Liver (tissue), 8 donors: ENCODE measurements at regions not wholly inside any gene's neighbourhood (a gene's known extent, or its start where the extent isn't known, plus 50 kb on each side); places are given as distances from the start of the nearest gene placed in this dataset.

Experiments used
- DNase-seq: peaks from one replicate; pipeline ENCODE4 v3.0.0-alpha.2; 2017; ENCODE audit warnings: low spot score
- H3K27ac ChIP-seq, 2 donors: one replicate each; pipeline ENCODE4 v1.7.0; 2013; ENCODE audit warnings: inconsistent platforms in 2 of 2, low read length in 2 of 2, control low read depth in 1 of 2, low read depth in 1 of 2, mild to moderate bottlenecking in 1 of 2
- H3K27me3 ChIP-seq, 4 donors: one replicate each; pipeline versions ENCODE4 v1.6.1 to v1.7.0; 2013; ENCODE audit warnings: low read length in 3 of 4, inconsistent platforms in 1 of 4, mild to moderate bottlenecking in 1 of 4, moderate library complexity in 1 of 4; ENCODE audit not compliant: control insufficient read depth in 4 of 4, insufficient read depth in 4 of 4
- H3K36me3 ChIP-seq, 4 donors: one replicate each; pipeline versions ENCODE4 v1.6.1 to v1.7.0; 2013; ENCODE audit warnings: low read length in 3 of 4, mild to moderate bottlenecking in 3 of 4, low read depth in 1 of 4, moderate library complexity in 1 of 4; ENCODE audit not compliant: control insufficient read depth in 4 of 4, insufficient read depth in 3 of 4
- H3K4me1 ChIP-seq, 4 donors: one replicate each; pipeline versions ENCODE4 v1.6.1 to v1.7.0; 2013; ENCODE audit warnings: low read length in 3 of 4, mild to moderate bottlenecking in 3 of 4, moderate library complexity in 1 of 4; ENCODE audit not compliant: control insufficient read depth in 4 of 4, insufficient read depth in 4 of 4
- H3K4me3 ChIP-seq, 3 donors: one replicate each; pipeline versions ENCODE4 v1.6.1 to v1.7.0; 2013; ENCODE audit warnings: low read length in 3 of 3, control low read depth in 1 of 3, low read depth in 1 of 3, mild to moderate bottlenecking in 1 of 3
- H3K9ac ChIP-seq, 2 donors: one replicate each; pipeline ENCODE4 v1.7.0; 2013; ENCODE audit warnings: low read length in 2 of 2, mild to moderate bottlenecking in 2 of 2, moderate library complexity in 2 of 2, control low read depth in 1 of 2, low read depth in 1 of 2
- H3K9me3 ChIP-seq, 4 donors: one replicate each; pipeline versions ENCODE4 v1.6.1 to v1.7.0; 2013; ENCODE audit warnings: low read length in 3 of 4; ENCODE audit not compliant: control insufficient read depth in 4 of 4
- ATF3 ChIP-seq: IDR thresholded peaks from 2 replicates; pipeline ENCODE4 v1.6.1; 2016; ENCODE audit warnings: antibody characterized with exemption
- CTCF ChIP-seq: fragments of 150-350 bp; IDR thresholded peaks from 2 replicates; pipeline ENCODE4 v1.5.1; 2017; ENCODE audit warnings: improper control_type of control experiment, low read depth, low read length; ENCODE audit not compliant: missing input control
- EGR1 ChIP-seq, 2 donors: IDR thresholded peaks; 2 replicates each; pipeline ENCODE4 v1.6.1; 2016 to 2018; ENCODE audit warnings: antibody characterized with exemption in 2 of 2, low read depth in 2 of 2
- FOXA1 ChIP-seq: IDR thresholded peaks from 2 replicates; pipeline ENCODE4 v1.6.1; 2016; ENCODE audit warnings: antibody characterized with exemption
- FOXA2 ChIP-seq: IDR thresholded peaks from 2 replicates; pipeline ENCODE4 v1.6.1; 2016; ENCODE audit warnings: antibody characterized with exemption
- GABPA ChIP-seq, 2 donors: IDR thresholded peaks in 1 of 2; conservative IDR thresholded peaks in 1 of 2; 2 replicates each; pipeline ENCODE4 v1.6.1; 2016; ENCODE audit warnings: antibody characterized with exemption in 2 of 2, mild to moderate bottlenecking in 1 of 2, moderate library complexity in 1 of 2
- HNF4A ChIP-seq, 2 donors: conservative IDR thresholded peaks; 2 replicates each; pipeline ENCODE4 v1.6.1; 2016; ENCODE audit warnings: antibody characterized with exemption in 2 of 2, mild to moderate bottlenecking in 2 of 2
- HNF4G ChIP-seq: IDR thresholded peaks from 2 replicates; pipeline ENCODE4 v1.6.1; 2016; ENCODE audit warnings: antibody characterized with exemption
- JUND ChIP-seq, 2 donors: IDR thresholded peaks; 2 replicates each; pipeline ENCODE4 v1.6.1; 2016; ENCODE audit warnings: antibody characterized with exemption in 2 of 2
- MAX ChIP-seq: IDR thresholded peaks from 2 replicates; pipeline ENCODE4 v1.6.1; 2016; ENCODE audit warnings: antibody characterized with exemption
- NR2F2 ChIP-seq: IDR thresholded peaks from 2 replicates; pipeline ENCODE4 v1.6.1; 2016; ENCODE audit warnings: antibody characterized with exemption
- RAD21 ChIP-seq, 2 donors: IDR thresholded peaks; 2 replicates each; pipeline ENCODE4 v1.6.1; 2016; ENCODE audit warnings: antibody characterized with exemption in 2 of 2, mild to moderate bottlenecking in 2 of 2
- REST ChIP-seq: IDR thresholded peaks from 2 replicates; pipeline ENCODE4 v1.6.1; 2016; ENCODE audit warnings: antibody characterized with exemption, mild to moderate bottlenecking
- RXRA ChIP-seq, 2 donors: IDR thresholded peaks; 2 replicates each; pipeline ENCODE4 v1.6.1; 2017 to 2018; ENCODE audit warnings: antibody characterized with exemption in 2 of 2, mild to moderate bottlenecking in 1 of 2
- SP1 ChIP-seq: IDR thresholded peaks from 2 replicates; pipeline ENCODE4 v1.6.1; 2018; ENCODE audit warnings: antibody characterized with exemption, mild to moderate bottlenecking
- TAF1 ChIP-seq: conservative IDR thresholded peaks from 2 replicates; pipeline ENCODE4 v1.6.1; 2016; ENCODE audit warnings: antibody characterized with exemption, mild to moderate bottlenecking
- YY1 ChIP-seq: IDR thresholded peaks from 2 replicates; pipeline ENCODE4 v1.6.1; 2016; ENCODE audit warnings: antibody characterized with exemption, mild to moderate bottlenecking
- WGBS: extraction: QIAGEN DNeasy Blood & Tissue Kit; methylation state at CpG from one replicate; pipeline ENCODE4 v1.1.7; 2013; 5-methylcytosine and 5-hydroxymethylcytosine counted together
- TF ChIP-seq, protein P1 (sequence below): IDR thresholded peaks from 2 replicates; pipeline ENCODE4 v1.6.1; 2016; ENCODE audit warnings: antibody characterized with exemption
- donor health status: healthy.
- donor health status: healthy.
- donor health status: healthy.
- donor health status: healthy.
- donor health status: healthy.

DNA sequence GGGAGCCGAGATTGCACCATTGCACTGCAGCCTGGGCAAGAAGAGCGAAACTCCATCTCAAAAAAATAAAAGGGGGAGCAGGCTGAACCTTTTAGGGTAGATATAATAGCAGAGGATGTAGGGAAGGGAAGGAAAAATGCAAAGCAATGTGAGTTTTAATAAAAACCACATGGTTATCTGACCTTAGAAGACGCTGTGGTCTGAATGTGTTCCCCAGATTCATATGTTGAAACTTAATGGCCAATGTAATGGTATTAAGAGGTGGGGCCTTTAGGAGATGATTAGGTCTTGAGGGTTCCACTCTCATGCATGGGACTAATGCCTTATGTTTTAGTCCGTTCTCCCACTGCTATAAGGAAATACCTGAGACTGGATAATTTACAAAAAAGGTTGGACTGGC lies 114.1 kb upstream of the STX18 start:
- Histone ChIP-seq H3K4me1 (no peaks in the 10 kb centered on the region), H3K9me3 (no peaks in the 10 kb centered on the region), H3K27ac (no peak overlapping the region), H3K27me3 (no peaks in the 10 kb centered on the region), H3K36me3 (no peaks in the 10 kb centered on the region), H3K9ac (no peak overlapping the region), H3K4me3 (no peak overlapping the region)
- WGBS, result 98% methylated on average over 4 of the region's 4 CpGs
- no peak for DNase-seq
- TF ChIP-seq REST (no peak), GABPA (IDR thresholded peaks at IDR 0.05 in 1 of 2, conservative IDR thresholded peaks at IDR 0.05 in 1 of 2) (no peak), FOXA2 (no peak), EGR1 (IDR thresholded peaks at IDR 0.05; ENCODE audit: low read depth in 2 of 2) (no peak), NR2F2 (no peak), FOXA1 (no peak), TAF1 (no peak), YY1 (no peak), HNF4A (conservative IDR thresholded peaks at IDR 0.05) (no peak), SP1 (no peak), JUND (IDR thresholded peaks at IDR 0.05) (no peak), HNF4G (no peak), ATF3 (no peak), MAX (no peak), RAD21 (IDR thresholded peaks at IDR 0.05) (no peak), CTCF (no peak), RXRA (IDR thresholded peaks at IDR 0.05) (no peak)
- TF ChIP-seq, protein P1, sequence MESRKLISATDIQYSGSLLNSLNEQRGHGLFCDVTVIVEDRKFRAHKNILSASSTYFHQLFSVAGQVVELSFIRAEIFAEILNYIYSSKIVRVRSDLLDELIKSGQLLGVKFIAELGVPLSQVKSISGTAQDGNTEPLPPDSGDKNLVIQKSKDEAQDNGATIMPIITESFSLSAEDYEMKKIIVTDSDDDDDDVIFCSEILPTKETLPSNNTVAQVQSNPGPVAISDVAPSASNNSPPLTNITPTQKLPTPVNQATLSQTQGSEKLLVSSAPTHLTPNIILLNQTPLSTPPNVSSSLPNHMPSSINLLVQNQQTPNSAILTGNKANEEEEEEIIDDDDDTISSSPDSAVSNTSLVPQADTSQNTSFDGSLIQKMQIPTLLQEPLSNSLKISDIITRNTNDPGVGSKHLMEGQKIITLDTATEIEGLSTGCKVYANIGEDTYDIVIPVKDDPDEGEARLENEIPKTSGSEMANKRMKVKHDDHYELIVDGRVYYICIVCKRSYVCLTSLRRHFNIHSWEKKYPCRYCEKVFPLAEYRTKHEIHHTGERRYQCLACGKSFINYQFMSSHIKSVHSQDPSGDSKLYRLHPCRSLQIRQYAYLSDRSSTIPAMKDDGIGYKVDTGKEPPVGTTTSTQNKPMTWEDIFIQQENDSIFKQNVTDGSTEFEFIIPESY, result no peak

- Histone ChIP-seq H3K4me3 (no peak overlapping the region), H3K4me1 (no peaks in the 10 kb centered on the region), H3K27me3 (no peaks in the 10 kb centered on the region), H3K27ac (no peak overlapping the region), H3K9me3 (no peaks in the 10 kb centered on the region), H3K9ac (no peak overlapping the region), H3K36me3 (no peaks in the 10 kb centered on the region)
- 90% methylated on average over 2 of the region's 2 CpGs for WGBS
- no peak for DNase-seq
- no peak for TF ChIP-seq GABPA (IDR thresholded peaks at IDR 0.05 in 1 of 2, conservative IDR thresholded peaks at IDR 0.05 in 1 of 2)
- no peak for TF ChIP-seq HNF4G
- TF ChIP-seq NR2F2, result no peak
- TF ChIP-seq CTCF, result no peak
- TF ChIP-seq JUND (IDR thresholded peaks at IDR 0.05), result no peak
- TF ChIP-seq ATF3, result no peak
- TF ChIP-seq REST, result no peak
- no peak for TF ChIP-seq RAD21 (IDR thresholded peaks at IDR 0.05)
- no peak for TF ChIP-seq RXRA (IDR thresholded peaks at IDR 0.05)
- no peak for TF ChIP-seq SP1
- no peak for TF ChIP-seq TAF1
Measured at GRCh38 chr4:4655011-4655410, 113.2 kb upstream of the STX18 start.
